B cell (primary cell): ENCODE measurements at regions not wholly inside any gene's neighbourhood (a gene's known extent, or its start where the extent isn't known, plus 50 kb on each side); places are given as distances from the start of the nearest gene placed in this dataset.

Experiments
- ATAC-seq: fragments of 200-7000 bp; cut with Tn5 transposase; one replicate; pipeline ENCODE4 v1.10.0; 2021; ENCODE audit warnings: low read depth, mild to moderate bottlenecking, moderate number of reproducible peaks, moderate library complexity
- CTCF ChIA-PET: fragments of 350-600 bp; sonication (Branson Sonifier 250); formaldehyde crosslinking; loops from one replicate; lab custom pipeline; 2021; ENCODE audit warnings: antibody characterized with exemption, inconsistent platforms; lab: Charles Lee
- POLR2A ChIA-PET: fragments of 350-600 bp; sonication (Branson Sonifier 250); formaldehyde crosslinking; loops from one replicate; lab custom pipeline; 2021; ENCODE audit warnings: antibody characterized with exemption; lab: Charles Lee
- DNase-seq: peaks from one replicate; pipeline ENCODE4 v3.0.0; 2013
- H2AFZ ChIP-seq: 2 replicates; pipeline ENCODE4 v1.6.1; 2012; ENCODE audit warnings: mild to moderate bottlenecking, low read depth, low read length; ENCODE audit not compliant: insufficient read depth, poor library complexity, severe bottlenecking
- H3K27ac ChIP-seq, 2 donors: 1 replicate in 1 of 2; 2 replicates in 1 of 2; pipeline ENCODE4 v1.5.1; 2012 to 2013; ENCODE audit warnings: low read length in 2 of 2, mild to moderate bottlenecking in 2 of 2, moderate library complexity in 1 of 2
- H3K27me3 ChIP-seq, 4 experiments: fragments of 200-600 bp in 1 of 4; sonication (generic) in 1 of 4; replicated peaks in 1 of 4; 1 replicate in 2 of 4; 2 replicates in 2 of 4; pipeline versions ENCODE4 v1.6.1 to v1.7.0; 2013 to 2016; ENCODE audit warnings: low read length in 3 of 4, mild to moderate bottlenecking in 2 of 4, mixed read lengths in 1 of 4, moderate library complexity in 1 of 4; ENCODE audit not compliant: insufficient read depth in 4 of 4, control insufficient read depth in 3 of 4; ENCODE audit errors: control extremely low read depth in 1 of 4
- H3K36me3 ChIP-seq, 2 experiments: replicated peaks in 1 of 2; 1 replicate in 1 of 2; 2 replicates in 1 of 2; pipeline versions ENCODE4 v1.6.1 to v1.7.1; 2013; ENCODE audit warnings: low read length in 1 of 2; ENCODE audit not compliant: insufficient read depth in 2 of 2, control insufficient read depth in 1 of 2; ENCODE audit errors: control extremely low read depth in 1 of 2, extremely low read depth in 1 of 2
- H3K4me1 ChIP-seq, 2 donors: fragments of 200-600 bp in 1 of 2; sonication (generic) in 1 of 2; 1 replicate in 1 of 2; 2 replicates in 1 of 2; pipeline versions ENCODE4 v1.5.1 to v1.6.1; 2013 to 2017; ENCODE audit warnings: low read length in 2 of 2; ENCODE audit not compliant: control insufficient read depth in 2 of 2, insufficient read depth in 2 of 2
- H3K4me2 ChIP-seq: replicated peaks from 2 replicates; pipeline ENCODE3; 2012; ENCODE audit warnings: mild to moderate bottlenecking, low read depth, low read length; ENCODE audit not compliant: poor library complexity, severe bottlenecking
- H3K4me3 ChIP-seq, 5 experiments: fragments of 200-600 bp in 1 of 5; sonication (generic) in 1 of 5; 1 replicate in 3 of 5; 2 replicates in 2 of 5; pipeline versions ENCODE4 v1.5.1 to v1.7.0; 2011 to 2016; ENCODE audit warnings: low read length in 4 of 5, mild to moderate bottlenecking in 4 of 5, low read depth in 2 of 5, control low read depth in 1 of 5, moderate library complexity in 1 of 5; ENCODE audit not compliant: insufficient read depth in 1 of 5; ENCODE audit errors: control extremely low read depth in 1 of 5, extremely low read depth in 1 of 5
- H3K79me2 ChIP-seq: fragments of 200-600 bp; sonication (generic); one replicate; pipeline ENCODE4 v1.6.0; 2016; ENCODE audit warnings: low read length; ENCODE audit not compliant: control insufficient read depth, insufficient read depth
- H3K9ac ChIP-seq: fragments of 200-600 bp; sonication (generic); 2 replicates; pipeline ENCODE4 v1.6.1; 2017; ENCODE audit warnings: mild to moderate bottlenecking, low read length, moderate library complexity
- H3K9me3 ChIP-seq, 3 donors: one replicate each; pipeline versions ENCODE4 v1.6.1 to v1.7.1; 2013; ENCODE audit warnings: low read length in 2 of 3; ENCODE audit not compliant: control insufficient read depth in 2 of 3, insufficient read depth in 1 of 3; ENCODE audit errors: control extremely low read depth in 1 of 3
- H4K20me1 ChIP-seq: 2 replicates; pipeline ENCODE4 v1.6.0; 2012; ENCODE audit warnings: mild to moderate bottlenecking, low read length; ENCODE audit not compliant: insufficient read depth, control insufficient read depth, poor library complexity, severe bottlenecking
- H3K27ac Mint-ChIP-seq: one replicate; pipeline ENCODE4 v1.8.0; 2021; ENCODE audit warnings: mixed read lengths
- H3K27me3 Mint-ChIP-seq: one replicate; pipeline ENCODE4 v1.8.0; 2021; ENCODE audit warnings: mixed read lengths
- H3K4me1 Mint-ChIP-seq: one replicate; pipeline ENCODE4 v1.8.0; 2021; ENCODE audit warnings: mixed read lengths
- H3K4me3 Mint-ChIP-seq: one replicate; pipeline ENCODE4 v1.8.0; 2021; ENCODE audit warnings: mixed read lengths
- H3K9me3 Mint-ChIP-seq: one replicate; pipeline ENCODE4 v1.8.0; 2022; ENCODE audit warnings: mixed read lengths; ENCODE audit not compliant: insufficient read depth
- CTCF ChIP-seq: fragments of 200-600 bp; IDR thresholded peaks from one replicate; pipeline ENCODE4 v1.8.0; 2022; ENCODE audit warnings: antibody characterized with exemption, mild to moderate bottlenecking
- EZH2 ChIP-seq: IDR thresholded peaks from 2 replicates; pipeline ENCODE4 v1.6.1; 2012; ENCODE audit warnings: borderline replicate concordance, low read depth, mild to moderate bottlenecking, moderate library complexity, low read length; ENCODE audit not compliant: insufficient read depth, poor library complexity, severe bottlenecking
- WGBS: methylation state at CpG from one replicate; pipeline ENCODE4 v1.1.5; 2013; ENCODE audit warnings: missing lambda C conversion rate; ENCODE audit not compliant: insufficient coverage; 5-methylcytosine and 5-hydroxymethylcytosine counted together
- intact Hi-C: fragments of 100-400 bp; cut with micrococcal nuclease; formaldehyde crosslinking; loops from one replicate; pipeline ENCODE4 v1.10.0; 2022

GRCh38 chr1:244144053-244144452 lies 93.0 kb downstream of the ZBTB18 start:
- H3K27me3 Mint-ChIP-seq: peaks cover 14% of the 10 kb centered on the region
- no peak for ATAC-seq

GRCh38 chr1:244150071-244150470 lies 99.0 kb downstream of the ZBTB18 start:
- Histone ChIP-seq H3K36me3 (no peaks in the 10 kb centered on the region), H3K9ac (no peak overlapping the region), H3K79me2 (no peaks in the 10 kb centered on the region), H2AFZ (no peak overlapping the region), H3K27ac (no peak overlapping the region), H3K4me2 (no peak overlapping the region), H3K9me3 (no peaks in the 10 kb centered on the region), H3K27me3 (no peaks in the 10 kb centered on the region), H3K4me1 (no peaks in the 10 kb centered on the region), H3K4me3 (no peak overlapping the region), H4K20me1 (no peaks in the 10 kb centered on the region)
- no peak for TF ChIP-seq EZH2
- TF ChIP-seq CTCF: no peak
- no peak for DNase-seq
- Mint-ChIP-seq H3K4me3 (no peak overlapping the region), H3K27me3 (peaks cover 5% of the 10 kb centered on the region), H3K9me3 (no peaks in the 10 kb centered on the region), H3K27ac (no peak overlapping the region), H3K4me1 (peaks cover 2% of the 10 kb centered on the region)
- ChIA-PET CTCF (no interaction called here), POLR2A (no interaction called here)
- WGBS: 90% methylated on average over 5 of the region's 5 CpGs
- no peak for ATAC-seq
- intact Hi-C loops: no loop called here

More at GRCh38 chr1:244144053-244144452, 93.0 kb downstream of the ZBTB18 start:
- WGBS: 100% methylated on average over 2 of the region's 2 CpGs
- no peak overlapping the region for H2AFZ ChIP-seq
- no peaks in the 10 kb centered on the region for H3K36me3 ChIP-seq
- H3K4me2 ChIP-seq: no peak overlapping the region
- H3K9ac ChIP-seq: no peak overlapping the region
- H3K4me3 ChIP-seq: no peak overlapping the region
- TF ChIP-seq EZH2 (no peak), CTCF (no peak)
- Mint-ChIP-seq H3K4me3 (no peak overlapping the region), H3K4me1 (no peaks in the 10 kb centered on the region), H3K27ac (no peak overlapping the region), H3K9me3 (no peaks in the 10 kb centered on the region)
- CTCF ChIA-PET: no interaction called here
- intact Hi-C loops: no loop called here
- no peak overlapping the region for H3K27ac ChIP-seq
- POLR2A ChIA-PET: no interaction called here
- H3K9me3 ChIP-seq: no peaks in the 10 kb centered on the region
- DNase-seq: no peak
- H3K4me1 ChIP-seq: no peaks in the 10 kb centered on the region
- H4K20me1 ChIP-seq: no peaks in the 10 kb centered on the region
- no peaks in the 10 kb centered on the region for H3K27me3 ChIP-seq
- H3K79me2 ChIP-seq: no peaks in the 10 kb centered on the region
